ENCODE measurements at regions not wholly inside any gene's neighbourhood (a gene's known extent, or its start where the extent isn't known, plus 50 kb on each side); places are given as distances from the start of the nearest gene placed in this dataset.

GRCh38 chr11:116595305-116595880 is 177.4 kb downstream of the BUD13 start:
- Histone ChIP-seq H4K20me1 (ENCODE audit: insufficient read depth, low read length) (no peaks in the 10 kb centered on the region), H3K9ac (ENCODE audit: low read length) (no peak overlapping the region), H3K36me3 (ENCODE audit: insufficient read depth, low read length) (no peaks in the 10 kb centered on the region), H3K4me2 (ENCODE audit: low read length) (no peak overlapping the region), H3K4me1 (ENCODE audit: insufficient read depth, low read length, severe bottlenecking) (no peaks in the 10 kb centered on the region), H3K4me3 (ENCODE audit: low read depth, low read length, poor library complexity, severe bottlenecking) (no peak overlapping the region), H2AFZ (ENCODE audit: low read length) (no peak overlapping the region), H3K79me2 (ENCODE audit: insufficient read depth, low read length) (no peaks in the 10 kb centered on the region), H3K9me3 (ENCODE audit: low read length) (no peaks in the 10 kb centered on the region), H3K27ac (ENCODE audit: low read depth, low read length, poor library complexity, severe bottlenecking) (no peak overlapping the region), H3K27me3 (ENCODE audit: insufficient read depth, low read length) (no peaks in the 10 kb centered on the region), H3F3A (ENCODE audit: insufficient read depth, low read length) (no peaks in the 10 kb centered on the region), H3K9me2 (ENCODE audit: low read depth, low read length) (no peaks in the 10 kb centered on the region)
- TF ChIP-seq EZH2 (IDR thresholded peaks at IDR 0.05; ENCODE audit: borderline replicate concordance, low read length) (no peak), CTCF (IDR thresholded peaks at IDR 0.05; ENCODE audit: low read length) (no peak)

- no peak overlapping the region for H3K4me2 ChIP-seq (ENCODE audit: low read length)
- no peaks in the 10 kb centered on the region for H3F3A ChIP-seq (ENCODE audit: insufficient read depth, low read length)
- H3K27me3 ChIP-seq (ENCODE audit: insufficient read depth, low read length): no peaks in the 10 kb centered on the region
Observed at GRCh38 chr11:116590844-116591570, 181.8 kb downstream of the BUD13 start.

GRCh38 chr11:116589402-116589801 is 183.4 kb downstream of the BUD13 start:
- Histone ChIP-seq H3K79me2 (ENCODE audit: insufficient read depth, low read length) (no peaks in the 10 kb centered on the region), H4K20me1 (ENCODE audit: insufficient read depth, low read length) (no peaks in the 10 kb centered on the region), H3K27me3 (ENCODE audit: insufficient read depth, low read length) (no peaks in the 10 kb centered on the region), H3F3A (ENCODE audit: insufficient read depth, low read length) (no peaks in the 10 kb centered on the region), H3K4me1 (ENCODE audit: insufficient read depth, low read length, severe bottlenecking) (no peaks in the 10 kb centered on the region), H3K4me2 (ENCODE audit: low read length) (no peak overlapping the region), H3K27ac (ENCODE audit: low read depth, low read length, poor library complexity, severe bottlenecking) (no peak overlapping the region), H2AFZ (ENCODE audit: low read length) (no peak overlapping the region), H3K36me3 (ENCODE audit: insufficient read depth, low read length) (no peaks in the 10 kb centered on the region), H3K9me3 (ENCODE audit: low read length) (no peaks in the 10 kb centered on the region), H3K9ac (ENCODE audit: low read length) (no peak overlapping the region), H3K9me2 (ENCODE audit: low read depth, low read length) (no peaks in the 10 kb centered on the region), H3K4me3 (ENCODE audit: low read depth, low read length, poor library complexity, severe bottlenecking) (no peak overlapping the region)
- TF ChIP-seq CTCF (IDR thresholded peaks at IDR 0.05; ENCODE audit: low read length): no peak

More at GRCh38 chr11:116590844-116591570, 181.8 kb downstream of the BUD13 start:
- Histone ChIP-seq H3K79me2 (ENCODE audit: insufficient read depth, low read length) (no peaks in the 10 kb centered on the region), H3K4me1 (ENCODE audit: insufficient read depth, low read length, severe bottlenecking) (no peaks in the 10 kb centered on the region), H3K9me3 (ENCODE audit: low read length) (no peaks in the 10 kb centered on the region), H4K20me1 (ENCODE audit: insufficient read depth, low read length) (no peaks in the 10 kb centered on the region), H3K9ac (ENCODE audit: low read length) (no peak overlapping the region), H3K9me2 (ENCODE audit: low read depth, low read length) (no peaks in the 10 kb centered on the region), H3K27ac (ENCODE audit: low read depth, low read length, poor library complexity, severe bottlenecking) (no peak overlapping the region), H3K4me3 (ENCODE audit: low read depth, low read length, poor library complexity, severe bottlenecking) (no peak overlapping the region), H2AFZ (ENCODE audit: low read length) (no peak overlapping the region), H3K36me3 (ENCODE audit: insufficient read depth, low read length) (no peaks in the 10 kb centered on the region)
- no peak for TF ChIP-seq EZH2 (IDR thresholded peaks at IDR 0.05; ENCODE audit: borderline replicate concordance, low read length)
- TF ChIP-seq CTCF (IDR thresholded peaks at IDR 0.05; ENCODE audit: low read length): no peak

Measured in OCI-LY1 (cell line).